HEK293 (cell line): ENCODE measurements at regions not wholly inside any gene's neighbourhood (a gene's known extent, or its start where the extent isn't known, plus 50 kb on each side); places are given as distances from the start of the nearest gene placed in this dataset.
A peak's percentile ranks its signal among the peaks of the same experiment; 100 is the strongest.

Experiments used
- CTCF ChIA-PET: fragments of 350-600 bp; formaldehyde crosslinking; extraction: SDS; loops from one replicate; lab custom pipeline; 2021; ENCODE audit warnings: antibody characterized with exemption; lab: Yijun Ruan, JAX
- POLR2A ChIA-PET: fragments of 300-600 bp; formaldehyde crosslinking; extraction: SDS; loops from one replicate; lab custom pipeline; 2020; ENCODE audit warnings: antibody characterized with exemption, inconsistent platforms; lab: Yijun Ruan, JAX
- H3K27ac ChIP-seq: fragments of 200-500 bp; sonication (Bioruptor generic); 2 replicates; pipeline ENCODE4 v1.5.1; 2014; ENCODE audit warnings: low read depth, low read length, control low read depth, inconsistent platforms; ENCODE audit errors: extremely low read depth
- H3K36me3 ChIP-seq, 2 experiments: fragments of 200-500 bp in 1 of 2; sonication (Bioruptor generic) in 1 of 2; 1 replicate in 1 of 2; 2 replicates in 1 of 2; pipeline ENCODE4 v1.5.1; 2014 to 2017; ENCODE audit warnings: inconsistent platforms in 2 of 2, low read length in 2 of 2; ENCODE audit not compliant: control insufficient read depth in 2 of 2, insufficient read depth in 1 of 2
- H3K4me1 ChIP-seq: fragments of 200-500 bp; sonication (Bioruptor generic); 2 replicates; pipeline ENCODE4 v1.5.1; 2014; ENCODE audit warnings: mild to moderate bottlenecking, low read length, inconsistent platforms; ENCODE audit not compliant: control insufficient read depth, insufficient read depth
- H3K4me3 ChIP-seq: 2 replicates; pipeline ENCODE4 v1.5.1; 2011; ENCODE audit warnings: low read depth, mild to moderate bottlenecking, control low read depth, low read length, moderate library complexity
- H3K9me3 ChIP-seq: fragments of 200-500 bp; sonication (Bioruptor generic); 2 replicates; pipeline ENCODE4 v1.5.1; 2014; ENCODE audit warnings: low read depth, low read length, inconsistent platforms; ENCODE audit not compliant: control insufficient read depth, insufficient read depth
- GLIS1 ChIP-seq: fragments of 450-650 bp; formaldehyde crosslinking; IDR thresholded peaks from 2 replicates; pipeline ENCODE4 v1.5.1; 2016; ENCODE audit warnings: missing biosample characterization, missing genetic modification characterization
- HOXA7 ChIP-seq: sonication (generic); formaldehyde crosslinking; IDR thresholded peaks from 2 replicates; pipeline ENCODE4 v1.8.1; 2022; ENCODE audit warnings: missing genetic modification reagents, borderline replicate concordance
- MYNN ChIP-seq: fragments of 450-650 bp; formaldehyde crosslinking; IDR thresholded peaks from 2 replicates; pipeline ENCODE4 v1.5.1; 2016; ENCODE audit warnings: missing biosample characterization, missing genetic modification characterization, borderline replicate concordance
- OSR2 ChIP-seq: fragments of 450-650 bp; formaldehyde crosslinking; IDR thresholded peaks from 2 replicates; pipeline ENCODE4 v1.5.1; 2016; ENCODE audit warnings: missing biosample characterization, missing genetic modification characterization
- REPIN1 ChIP-seq: fragments of 450-650 bp; formaldehyde crosslinking; IDR thresholded peaks from 2 replicates; pipeline ENCODE4 v1.5.1; 2017; ENCODE audit warnings: missing biosample characterization, missing genetic modification characterization, low read depth
- SP2 ChIP-seq: fragments of 450-650 bp; formaldehyde crosslinking; IDR thresholded peaks from 2 replicates; pipeline ENCODE4 v1.5.1; 2016; ENCODE audit warnings: missing biosample characterization, missing genetic modification characterization
- ZBTB1 ChIP-seq: fragments of 450-650 bp; formaldehyde crosslinking; IDR thresholded peaks from 2 replicates; pipeline ENCODE4 v1.5.1; 2016; ENCODE audit warnings: missing biosample characterization, missing genetic modification characterization
- ZBTB7A ChIP-seq: fragments of 450-650 bp; formaldehyde crosslinking; IDR thresholded peaks from 2 replicates; pipeline ENCODE4 v1.5.1; 2016; ENCODE audit warnings: low read depth, missing biosample characterization, missing genetic modification characterization
- ZFHX2 ChIP-seq: fragments of 450-650 bp; formaldehyde crosslinking; conservative IDR thresholded peaks from 2 replicates; pipeline ENCODE4 v1.5.1; 2016; ENCODE audit warnings: missing biosample characterization, missing genetic modification characterization
- ZNF155 ChIP-seq: fragments of 450-650 bp; formaldehyde crosslinking; IDR thresholded peaks from 2 replicates; pipeline ENCODE4 v1.5.1; 2016; ENCODE audit warnings: missing biosample characterization, missing genetic modification characterization
- ZNF221 ChIP-seq: fragments of 450-650 bp; formaldehyde crosslinking; IDR thresholded peaks from 2 replicates; pipeline ENCODE4 v1.5.1; 2017; ENCODE audit warnings: missing biosample characterization, missing genetic modification characterization, borderline replicate concordance
- ZNF37A ChIP-seq: fragments of 450-650 bp; IDR thresholded peaks from 2 replicates; pipeline ENCODE4 v1.5.1; 2018; ENCODE audit warnings: missing biosample characterization, missing genetic modification characterization
- ZNF423 ChIP-seq: fragments of 450-650 bp; formaldehyde crosslinking; IDR thresholded peaks from 2 replicates; pipeline ENCODE4 v1.5.1; 2016; ENCODE audit warnings: missing biosample characterization, missing genetic modification characterization
- ZNF48 ChIP-seq: fragments of 450-650 bp; formaldehyde crosslinking; IDR thresholded peaks from 2 replicates; pipeline ENCODE4 v1.5.1; 2016; ENCODE audit warnings: missing biosample characterization, missing genetic modification characterization
- ZNF488 ChIP-seq: fragments of 450-650 bp; formaldehyde crosslinking; IDR thresholded peaks from 2 replicates; pipeline ENCODE4 v1.5.1; 2016; ENCODE audit warnings: missing biosample characterization, missing genetic modification characterization
- ZNF530 ChIP-seq: fragments of 450-650 bp; formaldehyde crosslinking; IDR thresholded peaks from 2 replicates; pipeline ENCODE4 v1.5.1; 2016; ENCODE audit warnings: low read depth, missing biosample characterization, missing genetic modification characterization
- ZNF549 ChIP-seq: fragments of 450-650 bp; IDR thresholded peaks from 2 replicates; pipeline ENCODE4 v1.5.1; 2018; ENCODE audit warnings: missing biosample characterization, missing genetic modification characterization, mild to moderate bottlenecking, inconsistent platforms, moderate library complexity
- ZNF580 ChIP-seq: fragments of 450-650 bp; formaldehyde crosslinking; IDR thresholded peaks from 2 replicates; pipeline ENCODE4 v1.5.1; 2016; ENCODE audit warnings: missing biosample characterization, missing genetic modification characterization
- ZNF596 ChIP-seq: fragments of 450-650 bp; IDR thresholded peaks from 2 replicates; pipeline ENCODE4 v1.5.0; 2018; ENCODE audit warnings: missing biosample characterization, mild to moderate bottlenecking, missing genetic modification characterization, moderate library complexity
- ZNF600 ChIP-seq: fragments of 450-650 bp; formaldehyde crosslinking; IDR thresholded peaks from 2 replicates; pipeline ENCODE4 v1.5.1; 2016; ENCODE audit warnings: missing biosample characterization, missing genetic modification characterization
- ZNF621 ChIP-seq: fragments of 450-650 bp; formaldehyde crosslinking; IDR thresholded peaks from 2 replicates; pipeline ENCODE4 v1.5.1; 2017; ENCODE audit warnings: missing biosample characterization, missing genetic modification characterization
- ZNF660 ChIP-seq: fragments of 450-650 bp; IDR thresholded peaks from 2 replicates; pipeline ENCODE4 v1.5.1; 2018; ENCODE audit warnings: missing biosample characterization, mild to moderate bottlenecking, missing genetic modification characterization
- ZNF664 ChIP-seq: fragments of 450-650 bp; formaldehyde crosslinking; IDR thresholded peaks from 2 replicates; pipeline ENCODE4 v1.5.1; 2016; ENCODE audit warnings: missing biosample characterization, missing genetic modification characterization
- ZNF670 ChIP-seq: fragments of 450-650 bp; formaldehyde crosslinking; IDR thresholded peaks from 2 replicates; pipeline ENCODE4 v1.5.1; 2016; ENCODE audit warnings: missing biosample characterization, missing genetic modification characterization, low read depth
- ZNF76 ChIP-seq: fragments of 450-650 bp; formaldehyde crosslinking; IDR thresholded peaks from 2 replicates; pipeline ENCODE4; 2016; ENCODE audit warnings: low read depth, missing biosample characterization, missing genetic modification characterization, borderline replicate concordance
- ZNF792 ChIP-seq: fragments of 450-650 bp; formaldehyde crosslinking; IDR thresholded peaks from 2 replicates; pipeline ENCODE4 v1.5.1; 2016; ENCODE audit warnings: missing biosample characterization, missing genetic modification characterization
- ZXDB ChIP-seq: fragments of 450-650 bp; formaldehyde crosslinking; IDR thresholded peaks from 2 replicates; pipeline ENCODE4 v1.5.1; 2016; ENCODE audit warnings: missing biosample characterization, missing genetic modification characterization
- TF ChIP-seq, protein P1 (sequence below): fragments of 450-650 bp; formaldehyde crosslinking; IDR thresholded peaks from 2 replicates; pipeline ENCODE4 v1.5.1; 2017; ENCODE audit warnings: missing biosample characterization, missing genetic modification characterization

DNA sequence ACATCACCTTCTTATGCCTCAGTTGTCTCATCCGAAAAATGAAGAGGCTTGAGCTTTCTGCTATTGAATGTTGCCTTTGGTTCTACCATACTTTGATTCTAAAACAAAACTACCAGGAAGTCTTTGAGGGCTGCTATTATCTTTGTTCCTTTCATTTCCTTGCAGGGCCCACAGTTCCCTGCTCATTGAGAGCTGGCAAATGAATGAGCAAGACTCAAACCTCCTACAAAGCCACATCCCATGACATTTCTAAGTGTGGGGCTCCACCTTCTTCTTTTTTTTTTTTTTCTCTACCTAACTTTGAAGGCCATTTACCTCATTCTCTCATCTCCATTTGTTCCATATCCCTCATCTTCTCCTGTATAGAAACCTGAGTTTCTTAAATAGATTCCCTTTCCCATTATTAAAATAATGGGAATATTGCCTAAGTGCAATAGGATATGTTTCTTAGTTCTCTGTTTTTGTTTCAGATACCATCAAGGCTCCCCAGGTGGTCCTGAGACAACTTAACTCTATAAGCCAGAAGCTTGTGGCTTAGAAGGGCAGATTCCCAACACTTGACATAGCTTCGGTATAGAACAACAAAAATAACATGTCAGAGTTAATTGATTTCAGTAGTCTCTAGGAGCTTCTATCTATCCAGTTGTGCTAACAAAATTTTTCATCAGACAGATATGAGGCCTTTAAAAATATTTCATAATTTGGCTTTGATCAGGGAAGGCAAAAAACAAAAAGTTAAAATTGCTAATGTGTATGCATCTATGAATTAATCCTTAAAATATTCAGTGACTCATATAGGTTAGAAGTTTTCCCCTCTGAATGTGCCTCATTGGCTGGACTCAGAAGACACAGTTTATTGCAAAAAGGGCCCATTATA lies 951.6 kb downstream of the TUSC7 start:
- Histone ChIP-seq H3K27ac (no peak overlapping the region), H3K9me3 (no peaks in the 10 kb centered on the region), H3K4me1 (0 out of 2 replicates have a peak, but pooled peaks cover 3% of the 10 kb centered on the region), H3K4me3 (no peak overlapping the region), H3K36me3 (no peaks in the 10 kb centered on the region)
- ChIA-PET CTCF (interaction anchor here (0.6 kb wide), 1 partner anchor 322 kb away, joined by 5 read pairs; no protein-coding TSS in a partner anchor), POLR2A (no interaction called here)
- no peak for TF ChIP-seq ZNF530 (tag by site-specific recombination)
- TF ChIP-seq ZNF37A (tag by site-specific recombination) = no peak
- 0 out of 2 replicates have a peak, but pooled peaks have one; percentile 35 for TF ChIP-seq OSR2 (tag by site-specific recombination)
- TF ChIP-seq ZXDB (tag by site-specific recombination) = no peak
- TF ChIP-seq, protein P1, sequence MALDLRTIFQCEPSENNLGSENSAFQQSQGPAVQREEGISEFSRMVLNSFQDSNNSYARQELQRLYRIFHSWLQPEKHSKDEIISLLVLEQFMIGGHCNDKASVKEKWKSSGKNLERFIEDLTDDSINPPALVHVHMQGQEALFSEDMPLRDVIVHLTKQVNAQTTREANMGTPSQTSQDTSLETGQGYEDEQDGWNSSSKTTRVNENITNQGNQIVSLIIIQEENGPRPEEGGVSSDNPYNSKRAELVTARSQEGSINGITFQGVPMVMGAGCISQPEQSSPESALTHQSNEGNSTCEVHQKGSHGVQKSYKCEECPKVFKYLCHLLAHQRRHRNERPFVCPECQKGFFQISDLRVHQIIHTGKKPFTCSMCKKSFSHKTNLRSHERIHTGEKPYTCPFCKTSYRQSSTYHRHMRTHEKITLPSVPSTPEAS = no peak
- TF ChIP-seq SP2 (tag by site-specific recombination) = no peak
- TF ChIP-seq ZNF596 = no peak
- no peak for TF ChIP-seq ZNF423 (tag by site-specific recombination)
- no peak for TF ChIP-seq ZBTB7A (tag by site-specific recombination)
- TF ChIP-seq HOXA7 (CRISPR knock-in tag) = no peak
- TF ChIP-seq ZNF664 (tag by site-specific recombination) = no peak
- TF ChIP-seq REPIN1 = no peak
- TF ChIP-seq ZFHX2 = no peak
- TF ChIP-seq GLIS1 (tag by site-specific recombination) = peak; percentile 35
- TF ChIP-seq ZNF549 = no peak
- TF ChIP-seq ZNF488 (tag by site-specific recombination) = no peak
- no peak for TF ChIP-seq ZNF580
- TF ChIP-seq, all 188 proteins: peak for 2

DNA sequence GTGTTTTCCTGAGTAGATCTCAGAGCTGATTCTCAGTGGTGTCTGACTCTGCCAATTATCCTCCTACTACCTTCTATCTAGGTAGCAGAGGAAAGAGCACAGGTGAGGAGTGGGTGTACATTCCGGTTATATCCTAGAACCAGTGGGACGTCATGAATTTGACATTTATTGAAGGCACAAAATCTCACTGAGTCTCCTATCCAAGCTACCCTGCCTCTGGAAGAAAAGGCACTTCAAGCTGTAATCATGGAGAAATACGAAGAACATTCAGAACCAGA lies 952.2 kb downstream of the TUSC7 start:
- Histone ChIP-seq H3K27ac (no peak overlapping the region), H3K36me3 (no peaks in the 10 kb centered on the region), H3K9me3 (no peaks in the 10 kb centered on the region), H3K4me1 (0 out of 2 replicates have a peak, but pooled peaks cover 3% of the 10 kb centered on the region), H3K4me3 (no peak overlapping the region)
- TF ChIP-seq ZNF48 (tag by site-specific recombination) (no peak), ZNF155 (tag by site-specific recombination) (no peak), ZNF221 (tag by site-specific recombination) (no peak), ZNF621 (tag by site-specific recombination) (no peak), ZBTB1 (no peak), ZNF600 (tag by site-specific recombination) (no peak), ZNF792 (tag by site-specific recombination) (no peak), ZNF76 (no peak), ZNF670 (tag by site-specific recombination) (no peak), ZNF660 (no peak), MYNN (tag by site-specific recombination) (no peak), OSR2 (tag by site-specific recombination) (no peak), ZNF488 (tag by site-specific recombination) (no peak)
- ChIA-PET POLR2A (no interaction called here), CTCF (interaction anchor here (0.6 to 0.9 kb wide), 2 partner anchors 13 to 130 kb away, joined by 3 read pairs; no protein-coding TSS in a partner anchor)
